HepG2 (cell line): ENCODE measurements at regions not wholly inside any gene's neighbourhood (a gene's known extent, or its start where the extent isn't known, plus 50 kb on each side); places are given as distances from the start of the nearest gene placed in this dataset.

ENCODE experiments used
- ATAC-seq: fragments of 200-7000 bp; cut with Tn5 transposase; 3 replicates; pipeline ENCODE4 v1.9.1; 2020; ENCODE audit warnings: mild to moderate bottlenecking, moderate library complexity
- BruUV-seq: library from RNA; stranded (reverse); fragments of 400-500 nt; replicated peaks from 2 replicates; lab custom pipeline; 2021; lab: Mats Ljungman, UMichigan
- CTCF ChIA-PET: fragments of 300-600 bp; formaldehyde crosslinking; extraction: SDS; loops from one replicate; lab custom pipeline; 2021; ENCODE audit warnings: low total read pairs, inconsistent platforms, low intra/inter-chr PET ratio; lab: Yijun Ruan, JAX
- POLR2A ChIA-PET: fragments of 350-600 bp; sonication (Branson Sonifier 250); formaldehyde crosslinking; loops from one replicate; lab custom pipeline; 2020; ENCODE audit warnings: antibody characterized with exemption, inconsistent platforms; lab: Yijun Ruan, JAX
- DNase-seq: peaks from one replicate; pipeline ENCODE4 v3.0.0-alpha.2; 2015; ENCODE audit warnings: low spot score
- FAIRE-seq: peaks from 3 replicates; lab custom pipeline; 2011; peaks lifted over from hg19 to GRCh38; lab: Jason Lieb, UNC
- H2AFZ ChIP-seq: one replicate; pipeline ENCODE4 v1.6.1; 2011; ENCODE audit warnings: low read length, inconsistent platforms
- H3K27ac ChIP-seq: fragments of 300-600 bp; 3 replicates; pipeline ENCODE4 v1.8.0; 2011; ENCODE audit warnings: mixed run types, mild to moderate bottlenecking, mixed read lengths, low read length, inconsistent platforms; ENCODE audit not compliant: insufficient read depth; ENCODE audit errors: extremely low read length
- H3K27me3 ChIP-seq, 2 experiments: fragments of 200-600 bp in 1 of 2; 2 replicates in 1 of 2; 3 replicates in 1 of 2; pipeline versions ENCODE4 v1.6.0 to v1.8.0; 2011; ENCODE audit warnings: low read length in 2 of 2, mild to moderate bottlenecking in 2 of 2, moderate library complexity in 2 of 2, inconsistent platforms in 1 of 2; ENCODE audit not compliant: insufficient read depth in 2 of 2, control insufficient read depth in 1 of 2
- H3K36me3 ChIP-seq, 2 experiments: fragments of 200-600 bp in 1 of 2; replicated peaks in 1 of 2; 2 replicates in 1 of 2; 3 replicates in 1 of 2; pipeline versions ENCODE4 v1.5.1 to v1.8.0; 2011; ENCODE audit warnings: low read length in 2 of 2, inconsistent platforms in 1 of 2; ENCODE audit not compliant: insufficient read depth in 2 of 2, control insufficient read depth in 1 of 2
- H3K4me1 ChIP-seq: 2 replicates; pipeline ENCODE4 v1.5.1; 2012; ENCODE audit warnings: low read length, inconsistent platforms; ENCODE audit not compliant: insufficient read depth
- H3K4me2 ChIP-seq: 2 replicates; pipeline ENCODE4 v1.6.0; 2011; ENCODE audit warnings: low read depth, low read length, inconsistent platforms
- H3K4me3 ChIP-seq, 3 experiments: fragments of 200-600 bp in 1 of 3; sonication (generic), shearing (Covaris generic) in 1 of 3; replicated peaks in 1 of 3; 2 replicates each; pipeline ENCODE4 v1.5.1; 2011 to 2016; ENCODE audit warnings: low read length in 3 of 3, inconsistent platforms in 2 of 3, low read depth in 2 of 3, mild to moderate bottlenecking in 2 of 3, control low read depth in 1 of 3, mixed read lengths in 1 of 3; ENCODE audit not compliant: insufficient read depth in 1 of 3
- H3K79me2 ChIP-seq: one replicate; pipeline ENCODE4 v1.6.1; 2011; ENCODE audit warnings: low read length, inconsistent platforms; ENCODE audit not compliant: insufficient read depth
- H3K9ac ChIP-seq: 2 replicates; pipeline ENCODE4 v1.6.0; 2011; ENCODE audit warnings: mild to moderate bottlenecking, low read depth, low read length, inconsistent platforms; ENCODE audit not compliant: insufficient read depth
- H3K9me3 ChIP-seq: 2 replicates; pipeline ENCODE4 v1.5.1; 2012; ENCODE audit warnings: mild to moderate bottlenecking, low read length
- H4K20me1 ChIP-seq: 2 replicates; pipeline ENCODE4 v1.6.0; 2011; ENCODE audit warnings: inconsistent platforms, mild to moderate bottlenecking, low read length, moderate library complexity; ENCODE audit not compliant: insufficient read depth
- AGO1 ChIP-seq: fragments of 200-400 bp; formaldehyde crosslinking; IDR thresholded peaks from 2 replicates; pipeline ENCODE4 v1.6.1; 2017; ENCODE audit warnings: mild to moderate bottlenecking, low read depth, low read length, moderate library complexity; ENCODE audit not compliant: poor library complexity, severe bottlenecking
- FOXO1 ChIP-seq: sonication (generic); formaldehyde crosslinking; IDR thresholded peaks from 2 replicates; pipeline ENCODE4 v1.4.0; 2020; ENCODE audit warnings: missing genetic modification reagents
- HES4 ChIP-seq: sonication (generic); formaldehyde crosslinking; IDR thresholded peaks from 2 replicates; pipeline ENCODE4 v1.9.0; 2021; ENCODE audit warnings: mild to moderate bottlenecking, missing genetic modification reagents, borderline replicate concordance
- U2AF1 ChIP-seq: fragments of 200-400 bp; formaldehyde crosslinking; optimal IDR thresholded peaks from 2 replicates; pipeline ENCODE3; 2017; ENCODE audit warnings: mild to moderate bottlenecking, low read depth, low read length
- ZBTB7B ChIP-seq: sonication (generic); formaldehyde crosslinking; IDR thresholded peaks from 2 replicates; pipeline ENCODE4 v1.4.0; 2020; ENCODE audit warnings: missing genetic modification reagents
- ZFX ChIP-seq: sonication (generic); formaldehyde crosslinking; IDR thresholded peaks from 2 replicates; pipeline ENCODE4 v1.4.0; 2020; ENCODE audit warnings: mild to moderate bottlenecking, low read depth, missing genetic modification reagents, moderate library complexity
- ZNF333 ChIP-seq: sonication (generic); formaldehyde crosslinking; IDR thresholded peaks from 2 replicates; pipeline ENCODE4 v1.4.0; 2020; ENCODE audit warnings: mild to moderate bottlenecking, missing genetic modification reagents, borderline replicate concordance
- ZNF431 ChIP-seq: sonication (generic); formaldehyde crosslinking; IDR thresholded peaks from 2 replicates; pipeline ENCODE4 v1.9.0; 2022; ENCODE audit warnings: missing genetic modification reagents, low read depth, mild to moderate bottlenecking, borderline replicate concordance
- WGBS: methylation state at CpG from one replicate; pipeline ENCODE4 v1.1.6; 2017; ENCODE audit warnings: low lambda C conversion rate; 5-methylcytosine and 5-hydroxymethylcytosine counted together
- in situ Hi-C: cut with HindIII; loops from 2 replicates; pipeline ENCODE4 v1.10.0; 2017; ENCODE audit warnings: low pct_unique_long_range_greater_than_20kb; ENCODE audit not compliant: extremely low pct_ligation_motif_present
- intact Hi-C: fragments of 100-400 bp; cut with micrococcal nuclease; formaldehyde crosslinking; loops from one replicate; pipeline ENCODE4 v1.10.0; 2022; ENCODE audit not compliant: unreplicated experiment
- TF ChIP-seq, protein P1 (sequence below): sonication (generic); formaldehyde crosslinking; IDR thresholded peaks from 2 replicates; pipeline ENCODE4 v1.5.1; 2020; ENCODE audit warnings: mild to moderate bottlenecking, missing genetic modification reagents, borderline replicate concordance
- TF ChIP-seq, protein P2 (sequence below): sonication (generic); formaldehyde crosslinking; IDR thresholded peaks from 2 replicates; pipeline ENCODE4 v1.8.0; 2022; ENCODE audit warnings: missing genetic modification reagents, low read depth, mild to moderate bottlenecking, borderline replicate concordance

DNA sequence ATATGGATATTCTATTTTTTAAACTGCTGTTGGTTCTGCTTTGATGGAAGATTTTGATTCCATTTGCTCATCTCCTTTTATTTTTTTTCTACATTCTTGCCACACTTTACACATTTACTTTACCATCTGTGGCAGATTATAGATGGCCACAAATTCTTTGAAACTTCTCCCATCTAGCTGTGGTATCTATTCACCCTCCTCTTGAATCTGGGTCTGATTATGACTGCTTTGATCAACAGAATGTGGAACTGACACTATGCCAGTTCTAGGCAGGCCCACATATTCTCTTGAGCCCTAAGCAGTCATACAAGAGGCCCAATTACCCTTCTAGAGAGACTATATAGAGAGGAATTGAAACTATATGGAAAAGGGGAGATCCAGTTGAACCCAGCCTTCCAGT is 439.0 kb upstream of the PTGER4 start (continued):
- TF ChIP-seq ZNF333 (CRISPR knock-in tag), result no peak
- TF ChIP-seq, protein P1, sequence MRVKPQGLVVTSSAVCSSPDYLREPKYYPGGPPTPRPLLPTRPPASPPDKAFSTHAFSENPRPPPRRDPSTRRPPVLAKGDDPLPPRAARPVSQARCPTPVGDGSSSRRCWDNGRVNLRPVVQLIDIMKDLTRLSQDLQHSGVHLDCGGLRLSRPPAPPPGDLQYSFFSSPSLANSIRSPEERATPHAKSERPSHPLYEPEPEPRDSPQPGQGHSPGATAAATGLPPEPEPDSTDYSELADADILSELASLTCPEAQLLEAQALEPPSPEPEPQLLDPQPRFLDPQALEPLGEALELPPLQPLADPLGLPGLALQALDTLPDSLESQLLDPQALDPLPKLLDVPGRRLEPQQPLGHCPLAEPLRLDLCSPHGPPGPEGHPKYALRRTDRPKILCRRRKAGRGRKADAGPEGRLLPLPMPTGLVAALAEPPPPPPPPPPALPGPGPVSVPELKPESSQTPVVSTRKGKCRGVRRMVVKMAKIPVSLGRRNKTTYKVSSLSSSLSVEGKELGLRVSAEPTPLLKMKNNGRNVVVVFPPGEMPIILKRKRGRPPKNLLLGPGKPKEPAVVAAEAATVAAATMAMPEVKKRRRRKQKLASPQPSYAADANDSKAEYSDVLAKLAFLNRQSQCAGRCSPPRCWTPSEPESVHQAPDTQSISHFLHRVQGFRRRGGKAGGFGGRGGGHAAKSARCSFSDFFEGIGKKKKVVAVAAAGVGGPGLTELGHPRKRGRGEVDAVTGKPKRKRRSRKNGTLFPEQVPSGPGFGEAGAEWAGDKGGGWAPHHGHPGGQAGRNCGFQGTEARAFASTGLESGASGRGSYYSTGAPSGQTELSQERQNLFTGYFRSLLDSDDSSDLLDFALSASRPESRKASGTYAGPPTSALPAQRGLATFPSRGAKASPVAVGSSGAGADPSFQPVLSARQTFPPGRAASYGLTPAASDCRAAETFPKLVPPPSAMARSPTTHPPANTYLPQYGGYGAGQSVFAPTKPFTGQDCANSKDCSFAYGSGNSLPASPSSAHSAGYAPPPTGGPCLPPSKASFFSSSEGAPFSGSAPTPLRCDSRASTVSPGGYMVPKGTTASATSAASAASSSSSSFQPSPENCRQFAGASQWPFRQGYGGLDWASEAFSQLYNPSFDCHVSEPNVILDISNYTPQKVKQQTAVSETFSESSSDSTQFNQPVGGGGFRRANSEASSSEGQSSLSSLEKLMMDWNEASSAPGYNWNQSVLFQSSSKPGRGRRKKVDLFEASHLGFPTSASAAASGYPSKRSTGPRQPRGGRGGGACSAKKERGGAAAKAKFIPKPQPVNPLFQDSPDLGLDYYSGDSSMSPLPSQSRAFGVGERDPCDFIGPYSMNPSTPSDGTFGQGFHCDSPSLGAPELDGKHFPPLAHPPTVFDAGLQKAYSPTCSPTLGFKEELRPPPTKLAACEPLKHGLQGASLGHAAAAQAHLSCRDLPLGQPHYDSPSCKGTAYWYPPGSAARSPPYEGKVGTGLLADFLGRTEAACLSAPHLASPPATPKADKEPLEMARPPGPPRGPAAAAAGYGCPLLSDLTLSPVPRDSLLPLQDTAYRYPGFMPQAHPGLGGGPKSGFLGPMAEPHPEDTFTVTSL (CRISPR knock-in tag), result no peak
- TF ChIP-seq HES4 (CRISPR knock-in tag), result no peak
- no peak for TF ChIP-seq ZFX (CRISPR knock-in tag)
- no peak for TF ChIP-seq ZNF431 (CRISPR knock-in tag)
- no peak for TF ChIP-seq AGO1
- TF ChIP-seq, all 625 proteins: peak for 0

DNA sequence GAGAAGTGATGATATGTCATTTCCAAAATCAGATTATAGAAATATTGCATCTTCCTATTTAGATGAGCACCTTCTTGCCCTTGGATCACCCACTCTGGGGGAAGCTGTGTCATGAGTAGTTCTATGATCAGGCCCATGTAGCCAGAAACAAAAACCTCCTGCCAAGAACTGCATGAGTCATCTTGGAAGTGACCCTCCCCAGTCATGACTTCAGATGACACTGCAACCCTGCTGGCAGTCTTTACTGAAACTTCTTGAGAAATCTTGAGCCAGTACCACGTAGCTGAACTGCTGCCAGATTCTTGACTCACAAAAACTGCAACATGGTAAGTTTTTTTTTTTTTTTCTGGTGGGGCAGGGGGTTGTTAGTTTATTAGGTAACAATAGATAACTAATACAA is 439.6 kb upstream of the PTGER4 start:
- H3K36me3 ChIP-seq, result no peaks in the 10 kb centered on the region
- FAIRE-seq, result no peak
- no peak overlapping the region for H3K4me2 ChIP-seq
- H3K27ac ChIP-seq, result no peak overlapping the region
- H3K27me3 ChIP-seq, result no peaks in the 10 kb centered on the region
- no peaks in the 10 kb centered on the region for H3K4me1 ChIP-seq
- H3K4me3 ChIP-seq, result no peak overlapping the region
- no TSS peak for BruUV-seq
- H3K9ac ChIP-seq, result no peak overlapping the region
- no peak for DNase-seq
- no peak for ATAC-seq
- POLR2A ChIA-PET, result no interaction called here
- no peaks in the 10 kb centered on the region for H3K79me2 ChIP-seq
- H2AFZ ChIP-seq, result no peak overlapping the region
- in situ Hi-C loops, result no loop called here
- CTCF ChIA-PET, result no interaction called here
- H3K9me3 ChIP-seq, result peaks cover 44% of the 10 kb centered on the region
- 0% methylated on average over 1 of the region's 1 CpG for WGBS
- no peaks in the 10 kb centered on the region for H4K20me1 ChIP-seq
- TF ChIP-seq, protein P2, sequence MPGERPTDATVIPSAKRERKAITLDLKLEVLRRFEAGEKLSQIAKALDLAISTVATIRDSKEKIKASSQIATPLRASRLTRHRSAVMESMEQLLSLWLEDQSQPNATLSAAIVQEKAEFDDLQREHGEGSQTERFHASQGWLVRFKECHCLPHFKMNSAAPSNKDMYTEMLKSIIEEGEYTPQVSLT (CRISPR knock-in tag), result no peak
- no peak for TF ChIP-seq ZBTB7B (CRISPR knock-in tag)
- no peak for TF ChIP-seq FOXO1 (CRISPR knock-in tag)
- no peak for TF ChIP-seq U2AF1
- intact Hi-C loops, result no loop called here
